Neural cell (in vitro differentiated cells): ENCODE measurements at regions not wholly inside any gene's neighbourhood (a gene's known extent, or its start where the extent isn't known, plus 50 kb on each side); places are given as distances from the start of the nearest gene placed in this dataset.

ENCODE experiments used
- H2AFZ ChIP-seq: fragments of 200-600, 300-800 bp; sonication (generic), shearing (Covaris generic); 2 replicates; pipeline ENCODE4 v1.6.0; 2014; ENCODE audit warnings: low read depth, mild to moderate bottlenecking, antibody characterized with exemption, low read length, moderate library complexity
- H3F3A ChIP-seq: fragments of 200-600 bp; shearing (Covaris generic); 2 replicates; pipeline ENCODE4 v1.6.1; 2016; ENCODE audit warnings: mild to moderate bottlenecking, moderate library complexity, mixed read lengths, antibody characterized with exemption, low read length; ENCODE audit not compliant: insufficient read depth, poor library complexity, severe bottlenecking
- H3K27ac ChIP-seq: fragments of 200-600, 300-800 bp; sonication (generic), shearing (Covaris generic); 2 replicates; pipeline ENCODE4 v1.5.1; 2014; ENCODE audit warnings: mild to moderate bottlenecking, low read length, moderate library complexity
- H3K27me3 ChIP-seq: fragments of 300-800, 200-600 bp; sonication (generic), shearing (Covaris generic); 2 replicates; pipeline ENCODE4 v1.6.0; 2014; ENCODE audit warnings: mild to moderate bottlenecking, low read depth, low read length, moderate library complexity; ENCODE audit not compliant: insufficient read depth
- H3K36me3 ChIP-seq: fragments of 300-800, 200-600 bp; sonication (generic), shearing (Covaris generic); 2 replicates; pipeline ENCODE4 v1.5.1; 2014; ENCODE audit warnings: mild to moderate bottlenecking, antibody characterized with exemption, low read length, moderate library complexity; ENCODE audit not compliant: insufficient read depth
- H3K4me2 ChIP-seq: fragments of 300-800, 200-600 bp; sonication (generic), shearing (Covaris generic); 2 replicates; pipeline ENCODE4 v1.6.0; 2014; ENCODE audit warnings: mild to moderate bottlenecking, low read length
- H3K4me3 ChIP-seq: fragments of 300-800, 200-600 bp; sonication (generic), shearing (Covaris generic); 2 replicates; pipeline ENCODE4 v1.5.1; 2014; ENCODE audit warnings: mild to moderate bottlenecking, low read length, moderate library complexity
- H3K79me2 ChIP-seq: fragments of 200-600 bp; shearing (Covaris generic); replicated peaks from 2 replicates; pipeline ENCODE4 v1.6.0; 2014; ENCODE audit warnings: mild to moderate bottlenecking, low read length, moderate library complexity; ENCODE audit not compliant: insufficient read depth
- H3K9ac ChIP-seq: fragments of 300-800, 200-600 bp; sonication (generic), shearing (Covaris generic); 2 replicates; pipeline ENCODE4 v1.6.1; 2016; ENCODE audit warnings: mild to moderate bottlenecking, low read length, mixed read lengths
- H3K9me2 ChIP-seq: fragments of 200-600 bp; shearing (Covaris generic); 2 replicates; pipeline ENCODE4 v1.6.1; 2016; ENCODE audit warnings: mild to moderate bottlenecking, low read length, mixed read lengths; ENCODE audit not compliant: insufficient read depth
- H3K9me3 ChIP-seq: fragments of 200-600, 300-800 bp; sonication (generic), shearing (Covaris generic); 2 replicates; pipeline ENCODE4 v1.6.1; 2016; ENCODE audit warnings: mild to moderate bottlenecking, mixed run types, low read length, moderate library complexity, mixed read lengths
- H4K20me1 ChIP-seq: fragments of 200-600 bp; shearing (Covaris generic); 2 replicates; pipeline ENCODE4 v1.6.1; 2016; ENCODE audit warnings: mild to moderate bottlenecking, mixed run types; ENCODE audit not compliant: insufficient read depth
- EP300 ChIP-seq: fragments of 450-650 bp; conservative IDR thresholded peaks from 2 replicates; pipeline ENCODE4 v1.6.1; 2014; ENCODE audit warnings: antibody characterized with exemption, mild to moderate bottlenecking, moderate library complexity; ENCODE audit not compliant: poor library complexity, severe bottlenecking
- EZH2 ChIP-seq: fragments of 200-600, 300-800 bp; shearing (Covaris generic), sonication (generic); IDR thresholded peaks from 2 replicates; pipeline ENCODE4 v1.6.1; 2014; ENCODE audit warnings: antibody characterized with exemption, low read length, borderline replicate concordance, mild to moderate bottlenecking; ENCODE audit not compliant: insufficient read depth, poor library complexity, severe bottlenecking
- MXI1 ChIP-seq: fragments of 450-650 bp; conservative IDR thresholded peaks from 2 replicates; pipeline ENCODE4 v1.6.1; 2014; ENCODE audit warnings: antibody characterized with exemption, mild to moderate bottlenecking; ENCODE audit not compliant: poor library complexity, severe bottlenecking
- POLR2AphosphoS5 ChIP-seq: IDR thresholded peaks from 2 replicates; pipeline ENCODE4 v1.6.1; 2012
- RAD21 ChIP-seq: fragments of 450-650 bp; conservative IDR thresholded peaks from 2 replicates; pipeline ENCODE4 v1.6.1; 2014; ENCODE audit warnings: antibody characterized with exemption, mild to moderate bottlenecking, moderate library complexity
- SMC3 ChIP-seq: fragments of 450-650 bp; conservative IDR thresholded peaks from 2 replicates; pipeline ENCODE4 v1.6.1; 2014; ENCODE audit warnings: antibody characterized with exemption, mild to moderate bottlenecking, moderate library complexity; ENCODE audit not compliant: poor library complexity
- TAF1 ChIP-seq: IDR thresholded peaks from 2 replicates; pipeline ENCODE4 v1.6.1; 2012; ENCODE audit warnings: low read depth
- TF ChIP-seq, protein P1 (sequence below): IDR thresholded peaks from 2 replicates; pipeline ENCODE4 v1.6.1; 2012; ENCODE audit warnings: borderline replicate concordance
- TF ChIP-seq, protein P2 (sequence below): fragments of 450-650 bp; IDR thresholded peaks from 2 replicates; pipeline ENCODE4 v1.5.1; 2014; ENCODE audit warnings: antibody characterized with exemption, mild to moderate bottlenecking, moderate library complexity; ENCODE audit not compliant: poor library complexity, severe bottlenecking

DNA sequence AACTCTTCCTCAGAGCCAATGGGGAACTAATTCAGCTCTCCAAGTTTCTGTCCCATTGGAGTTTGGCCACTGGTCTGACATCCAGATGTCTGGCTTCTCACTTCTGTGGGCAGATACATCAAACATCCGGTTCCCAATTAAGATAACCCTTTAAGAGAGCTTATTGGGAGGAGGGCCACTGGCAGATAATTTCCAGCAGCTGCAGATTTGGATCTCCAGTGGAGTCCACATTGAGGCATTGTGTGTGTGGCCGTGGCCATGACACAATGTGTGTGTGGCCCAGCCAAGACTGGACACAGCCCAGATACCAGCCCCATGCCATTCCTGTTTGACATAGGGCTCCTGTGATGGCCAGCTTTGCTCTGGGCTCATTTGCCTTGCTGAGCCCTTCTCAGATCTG, 110.5 kb upstream of the MAP1B start:
- H3K4me3 ChIP-seq = no peak overlapping the region
- no peaks in the 10 kb centered on the region for H3K36me3 ChIP-seq
- no peaks in the 10 kb centered on the region for H3K27me3 ChIP-seq
- no peaks in the 10 kb centered on the region for H3K9me3 ChIP-seq
- TF ChIP-seq POLR2AphosphoS5 (no peak), RAD21 (no peak), MXI1 (no peak), TAF1 (no peak), EZH2 (no peak), EP300 (no peak), SMC3 (no peak)
- TF ChIP-seq, protein P1, sequence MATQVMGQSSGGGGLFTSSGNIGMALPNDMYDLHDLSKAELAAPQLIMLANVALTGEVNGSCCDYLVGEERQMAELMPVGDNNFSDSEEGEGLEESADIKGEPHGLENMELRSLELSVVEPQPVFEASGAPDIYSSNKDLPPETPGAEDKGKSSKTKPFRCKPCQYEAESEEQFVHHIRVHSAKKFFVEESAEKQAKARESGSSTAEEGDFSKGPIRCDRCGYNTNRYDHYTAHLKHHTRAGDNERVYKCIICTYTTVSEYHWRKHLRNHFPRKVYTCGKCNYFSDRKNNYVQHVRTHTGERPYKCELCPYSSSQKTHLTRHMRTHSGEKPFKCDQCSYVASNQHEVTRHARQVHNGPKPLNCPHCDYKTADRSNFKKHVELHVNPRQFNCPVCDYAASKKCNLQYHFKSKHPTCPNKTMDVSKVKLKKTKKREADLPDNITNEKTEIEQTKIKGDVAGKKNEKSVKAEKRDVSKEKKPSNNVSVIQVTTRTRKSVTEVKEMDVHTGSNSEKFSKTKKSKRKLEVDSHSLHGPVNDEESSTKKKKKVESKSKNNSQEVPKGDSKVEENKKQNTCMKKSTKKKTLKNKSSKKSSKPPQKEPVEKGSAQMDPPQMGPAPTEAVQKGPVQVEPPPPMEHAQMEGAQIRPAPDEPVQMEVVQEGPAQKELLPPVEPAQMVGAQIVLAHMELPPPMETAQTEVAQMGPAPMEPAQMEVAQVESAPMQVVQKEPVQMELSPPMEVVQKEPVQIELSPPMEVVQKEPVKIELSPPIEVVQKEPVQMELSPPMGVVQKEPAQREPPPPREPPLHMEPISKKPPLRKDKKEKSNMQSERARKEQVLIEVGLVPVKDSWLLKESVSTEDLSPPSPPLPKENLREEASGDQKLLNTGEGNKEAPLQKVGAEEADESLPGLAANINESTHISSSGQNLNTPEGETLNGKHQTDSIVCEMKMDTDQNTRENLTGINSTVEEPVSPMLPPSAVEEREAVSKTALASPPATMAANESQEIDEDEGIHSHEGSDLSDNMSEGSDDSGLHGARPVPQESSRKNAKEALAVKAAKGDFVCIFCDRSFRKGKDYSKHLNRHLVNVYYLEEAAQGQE = no peak
- TF ChIP-seq, protein P2, sequence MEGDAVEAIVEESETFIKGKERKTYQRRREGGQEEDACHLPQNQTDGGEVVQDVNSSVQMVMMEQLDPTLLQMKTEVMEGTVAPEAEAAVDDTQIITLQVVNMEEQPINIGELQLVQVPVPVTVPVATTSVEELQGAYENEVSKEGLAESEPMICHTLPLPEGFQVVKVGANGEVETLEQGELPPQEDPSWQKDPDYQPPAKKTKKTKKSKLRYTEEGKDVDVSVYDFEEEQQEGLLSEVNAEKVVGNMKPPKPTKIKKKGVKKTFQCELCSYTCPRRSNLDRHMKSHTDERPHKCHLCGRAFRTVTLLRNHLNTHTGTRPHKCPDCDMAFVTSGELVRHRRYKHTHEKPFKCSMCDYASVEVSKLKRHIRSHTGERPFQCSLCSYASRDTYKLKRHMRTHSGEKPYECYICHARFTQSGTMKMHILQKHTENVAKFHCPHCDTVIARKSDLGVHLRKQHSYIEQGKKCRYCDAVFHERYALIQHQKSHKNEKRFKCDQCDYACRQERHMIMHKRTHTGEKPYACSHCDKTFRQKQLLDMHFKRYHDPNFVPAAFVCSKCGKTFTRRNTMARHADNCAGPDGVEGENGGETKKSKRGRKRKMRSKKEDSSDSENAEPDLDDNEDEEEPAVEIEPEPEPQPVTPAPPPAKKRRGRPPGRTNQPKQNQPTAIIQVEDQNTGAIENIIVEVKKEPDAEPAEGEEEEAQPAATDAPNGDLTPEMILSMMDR = no peak
- no peaks in the 10 kb centered on the region for H4K20me1 ChIP-seq
- no peaks in the 10 kb centered on the region for H3K79me2 ChIP-seq
- H2AFZ ChIP-seq = no peak overlapping the region
- H3K9ac ChIP-seq = no peak overlapping the region
- no peak overlapping the region for H3K27ac ChIP-seq
- no peaks in the 10 kb centered on the region for H3F3A ChIP-seq
- H3K9me2 ChIP-seq = no peaks in the 10 kb centered on the region
- no peak overlapping the region for H3K4me2 ChIP-seq

DNA sequence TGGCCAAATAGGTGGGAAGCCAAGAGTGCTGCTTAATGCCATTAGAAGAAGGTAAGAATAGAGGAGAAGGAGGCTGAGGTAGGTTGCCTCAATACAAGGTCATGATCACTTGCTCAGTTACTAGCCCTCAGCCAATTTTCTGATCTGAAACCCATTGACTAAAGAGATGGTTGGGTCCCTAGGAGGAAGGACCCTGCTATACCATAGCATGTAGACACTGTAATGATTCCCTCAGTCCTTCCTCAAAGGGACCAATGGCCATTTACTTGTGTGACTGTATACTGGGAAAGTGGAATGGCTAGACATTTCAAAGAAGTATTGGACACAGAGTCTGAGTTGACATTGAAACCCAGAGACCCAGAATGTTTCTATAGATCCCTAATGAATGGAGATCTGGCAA, 108.5 kb upstream of the MAP1B start:
- no peak overlapping the region for H3K9ac ChIP-seq
- no peaks in the 10 kb centered on the region for H3K9me2 ChIP-seq
- H3K4me3 ChIP-seq = no peak overlapping the region
- no peaks in the 10 kb centered on the region for H3F3A ChIP-seq
- H3K79me2 ChIP-seq = no peaks in the 10 kb centered on the region
- H4K20me1 ChIP-seq = no peaks in the 10 kb centered on the region
- no peak overlapping the region for H3K4me2 ChIP-seq
- TF ChIP-seq, protein P1 = no peak
- TF ChIP-seq EZH2 = no peak
- TF ChIP-seq SMC3 = no peak
- no peak for TF ChIP-seq RAD21
- TF ChIP-seq, protein P2 = no peak
- TF ChIP-seq TAF1 = no peak
- TF ChIP-seq POLR2AphosphoS5 = no peak
- no peak for TF ChIP-seq MXI1
- no peak for TF ChIP-seq EP300
- H3K27ac ChIP-seq = no peak overlapping the region
- H3K27me3 ChIP-seq = no peaks in the 10 kb centered on the region
- no peaks in the 10 kb centered on the region for H3K36me3 ChIP-seq
- H2AFZ ChIP-seq = no peak overlapping the region
- H3K9me3 ChIP-seq = no peaks in the 10 kb centered on the region
